ENCODE measurements at regions not wholly inside any gene's neighbourhood (a gene's known extent, or its start where the extent isn't known, plus 50 kb on each side); places are given as distances from the start of the nearest gene placed in this dataset.

GRCh38 chr3:187871204-187871591 lies 125.9 kb upstream of the BCL6 start:
- TF ChIP-seq CTCF (IDR thresholded peaks at IDR 0.05) (no peak), POLR2A (IDR thresholded peaks at IDR 0.05) (no peak)

Data from lower leg skin (tissue), 3 donors.